ENCODE measurements at regions not wholly inside any gene's neighbourhood (a gene's known extent, or its start where the extent isn't known, plus 50 kb on each side); places are given as distances from the start of the nearest gene placed in this dataset.

DNA sequence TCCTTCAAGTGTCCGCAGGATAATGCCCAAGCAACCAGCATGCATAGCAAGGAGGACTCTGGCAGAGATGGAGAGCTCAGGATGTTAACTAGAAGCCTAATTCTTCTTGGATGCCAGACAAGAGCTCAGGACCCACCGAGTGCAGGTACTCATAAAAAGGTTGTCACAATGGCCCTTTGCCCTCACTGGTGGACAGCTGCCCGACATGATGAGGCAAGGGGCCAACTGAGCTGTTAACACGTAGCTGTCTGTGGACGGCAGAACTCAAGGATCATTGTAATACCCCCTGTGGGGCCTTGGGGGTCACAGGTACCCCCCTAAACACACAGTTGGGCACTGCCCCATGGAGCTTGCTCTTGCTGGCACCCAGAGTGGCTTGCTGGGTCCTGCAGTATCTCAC is 393.7 kb downstream of the PIK3C3 start:
- Mint-ChIP-seq H3K27ac (ENCODE audit: unreplicated experiment) (no peak overlapping the region), H3K4me1 (ENCODE audit: low read depth, unreplicated experiment) (no peaks in the 10 kb centered on the region), H3K9me3 (ENCODE audit: low read depth, unreplicated experiment) (no peaks in the 10 kb centered on the region), H3K27me3 (ENCODE audit: unreplicated experiment) (no peaks in the 10 kb centered on the region), H3K36me3 (ENCODE audit: insufficient read depth, unreplicated experiment) (no peaks in the 10 kb centered on the region), H3K4me3 (ENCODE audit: low read depth, unreplicated experiment) (no peak overlapping the region)
- no peak for DNase-seq
- CTCF ChIA-PET, result no interaction called here
- intact Hi-C loops (cut with micrococcal nuclease; ENCODE audit: unreplicated experiment), result no loop called here
- BruUV-seq (replicated peaks), result no TSS peak
- TF ChIP-seq, protein P1, sequence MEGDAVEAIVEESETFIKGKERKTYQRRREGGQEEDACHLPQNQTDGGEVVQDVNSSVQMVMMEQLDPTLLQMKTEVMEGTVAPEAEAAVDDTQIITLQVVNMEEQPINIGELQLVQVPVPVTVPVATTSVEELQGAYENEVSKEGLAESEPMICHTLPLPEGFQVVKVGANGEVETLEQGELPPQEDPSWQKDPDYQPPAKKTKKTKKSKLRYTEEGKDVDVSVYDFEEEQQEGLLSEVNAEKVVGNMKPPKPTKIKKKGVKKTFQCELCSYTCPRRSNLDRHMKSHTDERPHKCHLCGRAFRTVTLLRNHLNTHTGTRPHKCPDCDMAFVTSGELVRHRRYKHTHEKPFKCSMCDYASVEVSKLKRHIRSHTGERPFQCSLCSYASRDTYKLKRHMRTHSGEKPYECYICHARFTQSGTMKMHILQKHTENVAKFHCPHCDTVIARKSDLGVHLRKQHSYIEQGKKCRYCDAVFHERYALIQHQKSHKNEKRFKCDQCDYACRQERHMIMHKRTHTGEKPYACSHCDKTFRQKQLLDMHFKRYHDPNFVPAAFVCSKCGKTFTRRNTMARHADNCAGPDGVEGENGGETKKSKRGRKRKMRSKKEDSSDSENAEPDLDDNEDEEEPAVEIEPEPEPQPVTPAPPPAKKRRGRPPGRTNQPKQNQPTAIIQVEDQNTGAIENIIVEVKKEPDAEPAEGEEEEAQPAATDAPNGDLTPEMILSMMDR (IDR thresholded peaks at IDR 0.05; ENCODE audit: unreplicated experiment), result no peak

DNA sequence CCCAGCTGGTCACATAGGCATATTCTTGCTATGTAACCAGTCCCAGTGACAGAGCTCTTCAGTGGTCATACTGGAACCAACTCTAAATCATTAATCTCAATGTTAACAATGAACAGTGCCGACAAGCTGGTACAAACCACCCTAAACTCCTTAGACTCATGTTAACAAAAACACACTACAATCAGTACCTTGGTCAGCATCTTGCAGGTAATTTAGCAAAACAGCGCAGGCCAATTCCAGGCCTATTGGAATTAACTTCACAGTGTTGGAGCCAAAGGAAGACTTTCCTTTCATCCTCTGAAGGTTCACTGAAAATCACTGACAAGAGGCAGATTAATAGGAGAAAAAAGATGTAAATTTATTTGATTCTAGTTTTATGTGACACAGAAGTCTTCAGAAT is 396.4 kb downstream of the PIK3C3 start:
- TF ChIP-seq, protein P1 (IDR thresholded peaks at IDR 0.05; ENCODE audit: unreplicated experiment), result no peak
- BruUV-seq (replicated peaks), result no TSS peak

DNA sequence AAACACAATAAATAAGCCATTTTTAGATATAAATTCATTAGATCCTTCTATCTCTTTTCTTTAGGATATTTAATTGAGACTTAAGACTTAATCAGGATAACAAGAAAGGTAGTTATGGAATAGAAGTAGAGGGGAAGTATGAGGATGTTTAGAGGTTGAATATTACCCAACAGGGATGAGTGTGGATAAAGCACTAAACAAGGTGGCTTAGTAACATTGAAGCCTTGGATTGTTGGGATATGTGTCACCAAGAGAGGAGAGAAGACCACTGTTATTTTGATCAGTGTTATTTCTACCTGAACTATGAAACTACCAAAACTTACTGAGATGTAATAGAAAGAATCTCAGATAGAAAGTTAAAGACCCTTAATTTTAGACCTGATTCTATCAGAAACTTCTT is 405.7 kb downstream of the PIK3C3 start:
- CTCF ChIA-PET, result no interaction called here
- no peaks in the 10 kb centered on the region for H3K4me1 Mint-ChIP-seq (ENCODE audit: low read depth, unreplicated experiment)
- BruUV-seq (replicated peaks), result no TSS peak
- DNase-seq, result no peak
- TF ChIP-seq, protein P1 (IDR thresholded peaks at IDR 0.05; ENCODE audit: unreplicated experiment), result no peak
- no peaks in the 10 kb centered on the region for H3K27me3 Mint-ChIP-seq (ENCODE audit: unreplicated experiment)
- no peak overlapping the region for H3K27ac Mint-ChIP-seq (ENCODE audit: unreplicated experiment)
- intact Hi-C loops (cut with micrococcal nuclease; ENCODE audit: unreplicated experiment), result no loop called here
- H3K4me3 Mint-ChIP-seq (ENCODE audit: low read depth, unreplicated experiment), result no peak overlapping the region
- H3K9me3 Mint-ChIP-seq (ENCODE audit: low read depth, unreplicated experiment), result peaks cover 9% of the 10 kb centered on the region
- no peaks in the 10 kb centered on the region for H3K36me3 Mint-ChIP-seq (ENCODE audit: insufficient read depth, unreplicated experiment)

More for the DNA sequence above, 396.4 kb downstream of the PIK3C3 start:
- Mint-ChIP-seq H3K27me3 (ENCODE audit: unreplicated experiment) (no peaks in the 10 kb centered on the region), H3K4me3 (ENCODE audit: low read depth, unreplicated experiment) (no peak overlapping the region), H3K36me3 (ENCODE audit: insufficient read depth, unreplicated experiment) (no peaks in the 10 kb centered on the region), H3K27ac (ENCODE audit: unreplicated experiment) (no peak overlapping the region), H3K4me1 (ENCODE audit: low read depth, unreplicated experiment) (no peaks in the 10 kb centered on the region), H3K9me3 (ENCODE audit: low read depth, unreplicated experiment) (no peaks in the 10 kb centered on the region)
- CTCF ChIA-PET, result no interaction called here
- intact Hi-C loops (cut with micrococcal nuclease; ENCODE audit: unreplicated experiment), result no loop called here
- no peak for DNase-seq

DNA sequence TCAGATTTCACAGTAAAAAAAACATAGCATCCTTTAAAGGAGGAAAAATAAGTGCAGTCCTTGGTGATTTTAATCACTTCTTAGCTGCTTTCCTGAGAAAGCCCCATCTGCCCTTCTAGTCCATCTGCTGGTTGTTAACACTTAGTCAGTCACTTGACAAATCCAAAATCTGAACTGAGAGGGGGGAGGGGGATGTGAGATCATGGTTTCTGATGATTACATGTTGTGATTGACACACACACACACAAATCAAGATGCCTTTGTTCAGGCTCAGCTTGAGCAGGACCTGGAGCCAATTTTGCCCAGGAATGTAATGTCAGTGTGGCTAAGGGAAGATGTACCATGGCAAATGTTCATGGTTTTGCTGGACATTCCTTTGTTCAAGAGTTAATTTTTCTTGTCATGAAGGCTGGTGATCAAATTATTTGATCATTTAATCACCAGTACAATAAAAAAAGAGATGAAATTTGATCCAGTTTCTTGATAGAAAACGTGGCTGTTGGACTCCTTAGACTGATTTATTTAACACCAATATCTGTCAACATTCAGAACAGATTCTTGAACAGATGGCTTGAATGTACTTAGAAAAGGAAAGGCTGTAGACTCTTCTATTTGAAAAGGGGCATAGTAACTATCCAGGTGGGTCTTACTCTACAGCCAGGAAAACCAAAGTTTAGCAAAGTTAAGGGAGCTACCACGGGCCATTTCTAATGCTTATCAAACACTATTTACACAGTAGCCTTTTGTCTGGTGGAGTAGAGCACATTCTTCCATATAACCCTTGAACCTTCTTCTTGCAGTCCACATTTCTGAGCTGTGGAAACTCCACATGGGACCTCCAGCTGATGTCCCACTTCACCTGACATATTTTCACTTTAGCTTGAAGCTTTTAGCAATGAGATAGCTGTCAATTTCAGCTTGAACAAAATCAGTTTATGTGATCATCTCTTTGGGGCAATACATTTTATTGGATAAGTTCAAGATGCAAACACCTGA is 408.7 kb downstream of the PIK3C3 start:
- H3K9me3 Mint-ChIP-seq (ENCODE audit: low read depth, unreplicated experiment), result peaks cover 9% of the 10 kb centered on the region
- CTCF ChIA-PET, result no interaction called here

More for the DNA sequence above, 408.7 kb downstream of the PIK3C3 start:
- TF ChIP-seq, protein P1 (IDR thresholded peaks at IDR 0.05; ENCODE audit: unreplicated experiment), result no peak
- BruUV-seq (replicated peaks), result no TSS peak
- H3K4me3 Mint-ChIP-seq (ENCODE audit: low read depth, unreplicated experiment), result no peak overlapping the region
- no peaks in the 10 kb centered on the region for H3K36me3 Mint-ChIP-seq (ENCODE audit: insufficient read depth, unreplicated experiment)
- no peaks in the 10 kb centered on the region for H3K27me3 Mint-ChIP-seq (ENCODE audit: unreplicated experiment)
- no peak for DNase-seq
- H3K27ac Mint-ChIP-seq (ENCODE audit: unreplicated experiment), result no peak overlapping the region
- no peaks in the 10 kb centered on the region for H3K4me1 Mint-ChIP-seq (ENCODE audit: low read depth, unreplicated experiment)
- intact Hi-C loops (cut with micrococcal nuclease; ENCODE audit: unreplicated experiment), result no loop called here
